ENCODE measurements at regions not wholly inside any gene's neighbourhood (a gene's known extent, or its start where the extent isn't known, plus 50 kb on each side); places are given as distances from the start of the nearest gene placed in this dataset.

DNA sequence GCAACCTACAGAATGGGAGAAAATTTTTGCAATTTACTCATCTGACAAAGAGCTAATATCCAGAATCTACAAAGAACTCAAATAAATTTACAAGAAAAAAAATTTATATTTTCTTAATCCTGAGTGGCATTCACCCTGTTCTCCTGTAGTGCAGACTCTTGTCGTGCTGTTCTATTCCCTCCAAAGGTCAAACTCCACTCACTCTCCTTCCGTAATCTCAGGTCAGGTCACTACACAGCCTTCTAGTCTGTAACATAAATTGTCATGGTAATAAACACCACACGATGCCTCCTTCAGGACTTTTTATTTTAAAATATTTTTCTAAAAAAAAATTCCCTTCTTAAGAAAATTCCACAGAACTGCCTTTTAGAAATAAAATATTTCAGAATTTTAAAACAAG, 417.9 kb upstream of the GCFC2 start:
- no peak overlapping the region for H3K4me3 ChIP-seq (ENCODE audit: low read length)
- TF ChIP-seq, protein P1, sequence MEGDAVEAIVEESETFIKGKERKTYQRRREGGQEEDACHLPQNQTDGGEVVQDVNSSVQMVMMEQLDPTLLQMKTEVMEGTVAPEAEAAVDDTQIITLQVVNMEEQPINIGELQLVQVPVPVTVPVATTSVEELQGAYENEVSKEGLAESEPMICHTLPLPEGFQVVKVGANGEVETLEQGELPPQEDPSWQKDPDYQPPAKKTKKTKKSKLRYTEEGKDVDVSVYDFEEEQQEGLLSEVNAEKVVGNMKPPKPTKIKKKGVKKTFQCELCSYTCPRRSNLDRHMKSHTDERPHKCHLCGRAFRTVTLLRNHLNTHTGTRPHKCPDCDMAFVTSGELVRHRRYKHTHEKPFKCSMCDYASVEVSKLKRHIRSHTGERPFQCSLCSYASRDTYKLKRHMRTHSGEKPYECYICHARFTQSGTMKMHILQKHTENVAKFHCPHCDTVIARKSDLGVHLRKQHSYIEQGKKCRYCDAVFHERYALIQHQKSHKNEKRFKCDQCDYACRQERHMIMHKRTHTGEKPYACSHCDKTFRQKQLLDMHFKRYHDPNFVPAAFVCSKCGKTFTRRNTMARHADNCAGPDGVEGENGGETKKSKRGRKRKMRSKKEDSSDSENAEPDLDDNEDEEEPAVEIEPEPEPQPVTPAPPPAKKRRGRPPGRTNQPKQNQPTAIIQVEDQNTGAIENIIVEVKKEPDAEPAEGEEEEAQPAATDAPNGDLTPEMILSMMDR (conservative IDR thresholded peaks at IDR 0.05; ENCODE audit: low read depth, low read length), result no peak
- DNase-seq (ENCODE audit: low read depth), result no peak

DNA sequence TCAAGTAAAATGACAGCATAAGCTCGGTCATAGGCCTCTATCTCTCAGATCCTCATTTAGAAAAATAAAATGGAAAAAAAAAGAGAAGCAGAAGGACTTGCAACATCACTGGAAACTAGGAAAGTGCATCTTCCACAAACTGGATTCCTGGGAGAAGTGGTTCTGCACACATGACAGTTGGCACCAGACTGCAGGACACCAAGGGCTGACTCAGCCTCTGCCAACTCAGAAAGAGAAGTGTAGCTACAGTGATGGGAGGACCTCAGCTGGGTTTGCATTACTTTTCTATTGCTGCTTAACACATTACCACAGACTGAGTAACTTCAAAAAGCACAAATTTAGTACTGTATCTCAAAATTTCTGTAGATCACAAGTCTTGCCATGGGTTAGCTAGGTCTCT, 409.5 kb upstream of the GCFC2 start:
- DNase-seq (ENCODE audit: low read depth), result no peak
- H3K4me3 ChIP-seq (ENCODE audit: low read length), result no peak overlapping the region
- TF ChIP-seq, protein P1 (conservative IDR thresholded peaks at IDR 0.05; ENCODE audit: low read depth, low read length), result no peak

DNA sequence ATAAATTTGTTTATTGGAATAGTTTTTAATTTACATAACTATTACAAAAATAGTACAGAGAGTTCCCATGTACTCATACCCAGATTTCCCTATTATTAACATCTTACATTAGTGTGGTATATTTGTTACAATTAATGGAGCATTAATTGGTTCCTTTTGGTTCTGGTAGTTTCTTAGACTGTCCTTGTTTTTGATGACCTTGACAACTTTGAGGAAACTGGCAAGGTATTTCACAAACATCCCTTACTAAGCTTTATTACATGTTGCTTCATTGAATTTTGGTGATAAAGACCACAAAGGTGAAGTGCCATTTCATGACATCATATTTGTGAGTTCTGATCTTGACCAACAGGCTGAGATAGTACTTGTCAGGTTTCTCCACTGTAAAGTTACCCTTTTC, 379.0 kb upstream of the GCFC2 start:
- TF ChIP-seq, protein P1 (conservative IDR thresholded peaks at IDR 0.05; ENCODE audit: low read depth, low read length), result no peak
- DNase-seq (ENCODE audit: low read depth), result no peak
- H3K4me3 ChIP-seq (ENCODE audit: low read length), result no peak overlapping the region

DNA sequence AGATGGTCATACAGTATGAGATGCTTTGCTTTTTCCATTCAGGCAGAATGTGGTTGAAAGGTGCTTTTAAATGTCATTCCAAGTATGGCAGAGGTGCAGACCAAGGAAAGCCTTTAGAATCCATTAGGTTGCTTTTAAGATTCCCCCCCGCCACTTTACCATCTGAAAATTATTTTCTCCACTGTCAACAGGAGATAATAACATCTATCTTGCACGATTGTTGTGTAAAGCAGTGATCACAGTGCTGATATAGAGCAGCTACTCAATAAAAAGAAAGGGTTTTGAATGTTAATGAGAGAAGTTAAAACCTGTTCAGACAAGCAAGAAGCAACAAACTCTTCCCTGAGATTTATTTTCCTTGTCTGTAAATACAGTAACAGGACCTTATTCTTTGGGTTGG, 372.5 kb upstream of the GCFC2 start:
- TF ChIP-seq, protein P1 (conservative IDR thresholded peaks at IDR 0.05; ENCODE audit: low read depth, low read length), result no peak

DNA sequence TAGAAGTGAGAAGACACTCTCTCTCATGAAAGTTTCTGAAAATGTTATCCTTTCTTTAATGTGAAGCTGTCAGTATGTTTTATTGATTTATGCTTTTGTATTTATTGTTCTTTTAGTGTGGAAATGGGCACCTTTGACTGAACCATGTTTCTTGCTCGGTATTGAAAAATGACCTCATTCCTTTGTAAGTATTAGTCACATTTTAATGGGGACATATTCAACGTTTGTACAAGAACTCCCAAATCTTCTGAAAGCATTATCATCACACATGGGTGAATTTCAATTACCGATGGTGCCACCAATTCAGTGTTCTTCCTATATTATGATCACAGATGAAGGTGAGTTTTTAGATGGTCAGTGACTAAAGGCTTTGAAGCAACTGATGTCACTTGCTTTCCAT, 371.8 kb upstream of the GCFC2 start:
- TF ChIP-seq, protein P1 (conservative IDR thresholded peaks at IDR 0.05; ENCODE audit: low read depth, low read length), result no peak
- no peak overlapping the region for H3K4me3 ChIP-seq (ENCODE audit: low read length)
- no peak for DNase-seq (ENCODE audit: low read depth)

More for the DNA sequence above, 372.5 kb upstream of the GCFC2 start:
- no peak overlapping the region for H3K4me3 ChIP-seq (ENCODE audit: low read length)
- DNase-seq (ENCODE audit: low read depth), result no peak

DNA sequence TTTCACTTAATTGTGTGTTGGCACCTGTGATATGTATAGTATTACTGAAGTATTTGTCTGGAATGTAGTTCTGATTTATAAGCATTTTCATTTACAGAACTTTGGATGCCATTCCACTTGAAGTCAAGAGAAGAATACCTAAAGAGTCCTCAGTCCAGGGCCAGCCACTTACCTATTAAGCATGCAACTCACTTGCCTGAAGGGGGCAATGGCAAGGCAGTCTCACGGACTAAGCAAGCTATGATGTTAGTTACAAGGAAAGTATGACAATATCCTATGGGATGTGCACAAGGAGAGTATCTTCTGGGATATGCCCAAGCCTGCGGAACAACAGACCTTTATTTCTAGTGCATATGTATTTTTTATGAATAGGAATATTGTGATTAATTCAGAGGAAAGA, 369.4 kb upstream of the GCFC2 start:
- DNase-seq (ENCODE audit: low read depth), result no peak
- no peak overlapping the region for H3K4me3 ChIP-seq (ENCODE audit: low read length)
- TF ChIP-seq, protein P1 (conservative IDR thresholded peaks at IDR 0.05; ENCODE audit: low read depth, low read length), result no peak

DNA sequence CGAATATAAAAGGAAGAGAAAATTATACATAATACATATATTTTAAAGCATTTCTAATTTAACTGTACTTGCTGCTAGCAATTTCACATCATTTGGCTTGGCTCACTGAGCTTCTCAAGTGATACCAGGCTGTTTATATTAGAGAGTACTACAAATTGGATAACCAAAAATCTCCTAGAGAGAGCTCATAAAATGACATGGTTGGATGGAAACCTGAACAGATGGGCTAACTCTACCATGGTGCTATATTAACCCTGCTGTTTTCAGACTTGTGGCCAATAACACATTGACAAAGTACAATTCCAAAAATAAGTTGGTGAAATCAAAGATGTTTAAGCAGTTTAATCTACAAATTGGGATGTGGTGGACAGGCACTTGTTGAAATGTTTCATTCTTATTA, 364.4 kb upstream of the GCFC2 start:
- TF ChIP-seq, protein P1 (conservative IDR thresholded peaks at IDR 0.05; ENCODE audit: low read depth, low read length), result no peak
- H3K4me3 ChIP-seq (ENCODE audit: low read length), result no peak overlapping the region
- no peak for DNase-seq (ENCODE audit: low read depth)
